ENCODE measurements at regions not wholly inside any gene's neighbourhood (a gene's known extent, or its start where the extent isn't known, plus 50 kb on each side); places are given as distances from the start of the nearest gene placed in this dataset.

DNA sequence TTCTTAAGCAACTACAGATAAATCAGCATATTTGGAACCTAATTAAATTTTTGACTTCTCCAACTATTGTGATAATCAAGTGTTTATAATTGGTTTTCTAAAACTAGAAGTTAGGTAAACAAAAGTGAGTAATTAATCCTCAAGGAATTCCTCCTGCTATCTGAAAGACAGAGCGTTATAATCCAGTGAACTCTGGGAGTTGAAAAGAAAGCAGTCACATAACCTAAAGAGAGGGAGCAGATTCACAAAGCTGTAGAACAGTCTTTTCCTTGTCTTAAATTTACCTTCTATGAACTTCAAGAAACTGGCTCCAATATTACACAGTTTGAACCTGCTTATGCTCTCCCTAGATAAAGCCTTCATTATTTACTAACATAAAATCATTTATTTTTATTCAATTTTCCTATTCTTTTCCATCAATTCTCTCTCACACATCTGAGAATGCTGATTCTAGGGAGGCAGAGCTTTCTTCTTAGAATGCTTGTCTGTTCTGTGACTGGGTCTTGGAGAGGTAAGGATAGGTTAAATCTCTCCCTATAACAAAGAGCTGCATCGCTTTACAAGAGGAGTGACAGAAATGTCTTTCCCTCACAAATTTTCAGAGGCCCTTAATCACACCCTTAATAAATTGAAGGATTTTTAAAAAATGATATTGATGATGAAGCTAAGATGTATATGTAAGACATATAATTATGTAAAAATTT, 132.8 kb downstream of the TUSC7 start:
- no peaks in the 10 kb centered on the region for H3K27me3 ChIP-seq (ENCODE audit: control insufficient read depth in 1 of 2, insufficient read depth in 2 of 2, low read length in 2 of 2)
- H3K27ac ChIP-seq (ENCODE audit: low read depth in 2 of 2, low read length in 1 of 2) = no peak overlapping the region
- H3K9me3 ChIP-seq (ENCODE audit: control insufficient read depth in 2 of 2, insufficient read depth in 1 of 2, low read depth in 1 of 2, low read length in 1 of 2) = no peaks in the 10 kb centered on the region
- H3K4me1 ChIP-seq (ENCODE audit: control insufficient read depth in 2 of 2, insufficient read depth in 2 of 2, low read length in 1 of 2) = no peaks in the 10 kb centered on the region
- no peak overlapping the region for H3K4me3 ChIP-seq (ENCODE audit: low read depth in 1 of 2, low read length in 2 of 2)
- WGBS, 2 donors = 25 to 33% methylated on average over 2 of the region's 2 CpGs
- H3K36me3 ChIP-seq (ENCODE audit: control insufficient read depth in 2 of 2, insufficient read depth in 2 of 2, low read length in 1 of 2) = no peaks in the 10 kb centered on the region

DNA sequence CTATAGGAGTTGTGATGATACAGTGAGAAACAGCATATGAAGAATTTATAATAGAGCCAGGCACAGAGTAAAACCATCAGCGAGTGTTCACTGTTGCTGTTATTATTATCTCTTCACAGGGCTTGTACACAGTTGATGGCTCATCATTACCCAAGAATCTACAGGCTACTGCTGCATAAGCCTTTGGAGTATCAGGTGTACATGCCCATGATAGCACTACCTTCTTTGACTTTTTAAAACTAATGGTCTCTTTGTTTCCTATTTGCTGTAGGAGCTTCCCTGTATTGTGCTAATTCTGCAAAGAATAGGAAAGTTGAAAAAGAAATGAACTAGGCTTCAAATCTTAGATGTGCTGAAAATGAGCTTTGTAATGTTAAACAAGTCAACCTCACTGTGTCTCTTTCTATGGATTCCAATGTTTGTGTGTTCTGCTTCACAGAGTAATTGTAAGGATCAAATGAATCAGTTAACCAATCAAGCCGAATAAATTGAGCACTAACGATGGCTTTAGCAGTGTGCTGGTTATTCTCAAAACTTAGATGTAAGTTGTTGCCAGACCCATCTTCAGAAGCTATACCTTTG, 138.8 kb downstream of the TUSC7 start:
- no peaks in the 10 kb centered on the region for H3K9me3 ChIP-seq (ENCODE audit: control insufficient read depth in 2 of 2, insufficient read depth in 1 of 2, low read depth in 1 of 2, low read length in 1 of 2)
- H3K27me3 ChIP-seq (ENCODE audit: control insufficient read depth in 1 of 2, insufficient read depth in 2 of 2, low read length in 2 of 2) = no peaks in the 10 kb centered on the region
- no peak overlapping the region for H3K27ac ChIP-seq (ENCODE audit: low read depth in 2 of 2, low read length in 1 of 2)
- no peaks in the 10 kb centered on the region for H3K36me3 ChIP-seq (ENCODE audit: control insufficient read depth in 2 of 2, insufficient read depth in 2 of 2, low read length in 1 of 2)
- no peak overlapping the region for H3K4me3 ChIP-seq (ENCODE audit: low read depth in 1 of 2, low read length in 2 of 2)
- WGBS, 2 donors = 74 to 80% methylated on average over 3 of the region's 3 CpGs
- no peaks in the 10 kb centered on the region for H3K4me1 ChIP-seq (ENCODE audit: control insufficient read depth in 2 of 2, insufficient read depth in 2 of 2, low read length in 1 of 2)

DNA sequence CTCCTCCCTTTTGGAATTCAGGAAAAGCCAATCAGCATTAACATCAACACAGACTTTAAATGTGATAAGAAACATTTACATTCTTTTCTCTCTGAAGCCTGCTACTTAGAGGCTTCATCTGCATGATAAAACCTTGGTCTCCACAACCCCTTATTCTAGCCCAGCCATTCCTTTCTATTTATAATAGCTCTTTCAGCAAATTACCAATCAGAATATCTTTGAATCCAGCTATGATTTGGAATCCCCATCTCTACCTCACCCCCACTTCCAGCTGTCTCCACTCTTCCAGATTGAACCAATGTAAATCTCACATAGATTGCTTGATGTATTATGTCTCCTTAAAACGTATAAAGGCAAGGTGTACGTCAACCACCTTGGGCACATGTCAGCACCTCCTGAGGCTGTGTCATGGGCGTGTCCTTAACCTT, 139.7 kb downstream of the TUSC7 start:
- no peaks in the 10 kb centered on the region for H3K27me3 ChIP-seq (ENCODE audit: control insufficient read depth in 1 of 2, insufficient read depth in 2 of 2, low read length in 2 of 2)
- no peaks in the 10 kb centered on the region for H3K36me3 ChIP-seq (ENCODE audit: control insufficient read depth in 2 of 2, insufficient read depth in 2 of 2, low read length in 1 of 2)
- H3K4me3 ChIP-seq (ENCODE audit: low read depth in 1 of 2, low read length in 2 of 2) = no peak overlapping the region
- 52 to 60% methylated on average over 3 of the region's 3 CpGs for WGBS, 2 donors
- no peaks in the 10 kb centered on the region for H3K4me1 ChIP-seq (ENCODE audit: control insufficient read depth in 2 of 2, insufficient read depth in 2 of 2, low read length in 1 of 2)
- no peak overlapping the region for H3K27ac ChIP-seq (ENCODE audit: low read depth in 2 of 2, low read length in 1 of 2)
- no peaks in the 10 kb centered on the region for H3K9me3 ChIP-seq (ENCODE audit: control insufficient read depth in 2 of 2, insufficient read depth in 1 of 2, low read depth in 1 of 2, low read length in 1 of 2)

DNA sequence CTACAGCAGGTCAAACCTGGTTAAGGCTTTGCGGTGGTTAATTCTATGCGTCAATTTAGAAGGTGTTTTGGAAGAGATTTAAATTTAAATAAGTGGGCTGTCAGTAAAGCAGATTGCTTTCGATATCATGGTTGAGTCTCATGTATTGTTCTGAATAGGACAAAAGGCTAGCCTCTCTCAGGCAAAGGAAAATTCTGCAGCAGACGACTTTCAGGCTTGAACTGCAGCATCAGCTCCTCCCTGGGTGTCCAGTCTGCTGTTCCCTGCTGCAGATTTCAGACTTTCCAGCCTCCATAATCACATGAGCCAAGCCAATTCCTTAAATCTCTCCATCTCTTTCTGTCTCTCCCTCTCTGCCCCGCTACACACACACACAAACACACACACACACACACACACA, 143.2 kb downstream of the TUSC7 start:
- Histone ChIP-seq H3K4me1 (ENCODE audit: control insufficient read depth in 2 of 2, insufficient read depth in 2 of 2, low read length in 1 of 2) (no peaks in the 10 kb centered on the region), H3K4me3 (ENCODE audit: low read depth in 1 of 2, low read length in 2 of 2) (no peak overlapping the region), H3K27me3 (ENCODE audit: control insufficient read depth in 1 of 2, insufficient read depth in 2 of 2, low read length in 2 of 2) (no peaks in the 10 kb centered on the region), H3K9me3 (ENCODE audit: control insufficient read depth in 2 of 2, insufficient read depth in 1 of 2, low read depth in 1 of 2, low read length in 1 of 2) (no peaks in the 10 kb centered on the region), H3K36me3 (ENCODE audit: control insufficient read depth in 2 of 2, insufficient read depth in 2 of 2, low read length in 1 of 2) (no peaks in the 10 kb centered on the region), H3K27ac (ENCODE audit: low read depth in 2 of 2, low read length in 1 of 2) (no peak overlapping the region)
- WGBS, 2 donors = 81% methylated on average over 4 to 5 of the region's 5 CpGs

DNA sequence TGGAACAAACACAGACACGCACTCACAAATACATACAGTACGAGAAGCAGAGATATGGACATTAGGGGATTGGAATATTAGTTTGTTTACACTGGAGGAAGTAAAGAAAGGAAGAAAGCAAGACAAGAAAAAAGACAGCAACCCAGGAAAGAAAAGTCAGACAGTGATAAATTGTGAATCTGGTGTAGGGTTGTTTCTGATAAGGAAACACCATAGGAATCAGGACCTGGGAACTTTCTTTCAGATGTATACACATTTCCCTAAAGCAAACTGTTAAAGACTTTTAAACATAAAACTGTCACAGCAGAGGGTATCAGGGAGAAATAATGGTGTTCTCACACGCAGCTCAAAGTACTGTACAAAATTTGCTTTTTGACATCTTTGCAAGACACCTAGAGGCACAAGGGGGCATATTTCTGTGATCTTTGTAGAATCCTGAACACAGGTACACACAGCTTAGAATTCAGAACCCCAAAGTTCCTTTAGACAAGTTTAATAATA, 153.7 kb downstream of the TUSC7 start:
- Histone ChIP-seq H3K27ac (ENCODE audit: low read depth in 2 of 2, low read length in 1 of 2) (no peak overlapping the region), H3K9me3 (ENCODE audit: control insufficient read depth in 2 of 2, insufficient read depth in 1 of 2, low read depth in 1 of 2, low read length in 1 of 2) (no peaks in the 10 kb centered on the region), H3K4me1 (ENCODE audit: control insufficient read depth in 2 of 2, insufficient read depth in 2 of 2, low read length in 1 of 2) (peaks cover 0 to 3% of the 10 kb centered on the region in 2 donors), H3K36me3 (ENCODE audit: control insufficient read depth in 2 of 2, insufficient read depth in 2 of 2, low read length in 1 of 2) (no peaks in the 10 kb centered on the region), H3K4me3 (ENCODE audit: low read depth in 1 of 2, low read length in 2 of 2) (no peak overlapping the region), H3K27me3 (ENCODE audit: control insufficient read depth in 1 of 2, insufficient read depth in 2 of 2, low read length in 2 of 2) (no peaks in the 10 kb centered on the region)
- WGBS, 2 donors = 50 to 51% methylated on average over 3 of the region's 3 CpGs

DNA sequence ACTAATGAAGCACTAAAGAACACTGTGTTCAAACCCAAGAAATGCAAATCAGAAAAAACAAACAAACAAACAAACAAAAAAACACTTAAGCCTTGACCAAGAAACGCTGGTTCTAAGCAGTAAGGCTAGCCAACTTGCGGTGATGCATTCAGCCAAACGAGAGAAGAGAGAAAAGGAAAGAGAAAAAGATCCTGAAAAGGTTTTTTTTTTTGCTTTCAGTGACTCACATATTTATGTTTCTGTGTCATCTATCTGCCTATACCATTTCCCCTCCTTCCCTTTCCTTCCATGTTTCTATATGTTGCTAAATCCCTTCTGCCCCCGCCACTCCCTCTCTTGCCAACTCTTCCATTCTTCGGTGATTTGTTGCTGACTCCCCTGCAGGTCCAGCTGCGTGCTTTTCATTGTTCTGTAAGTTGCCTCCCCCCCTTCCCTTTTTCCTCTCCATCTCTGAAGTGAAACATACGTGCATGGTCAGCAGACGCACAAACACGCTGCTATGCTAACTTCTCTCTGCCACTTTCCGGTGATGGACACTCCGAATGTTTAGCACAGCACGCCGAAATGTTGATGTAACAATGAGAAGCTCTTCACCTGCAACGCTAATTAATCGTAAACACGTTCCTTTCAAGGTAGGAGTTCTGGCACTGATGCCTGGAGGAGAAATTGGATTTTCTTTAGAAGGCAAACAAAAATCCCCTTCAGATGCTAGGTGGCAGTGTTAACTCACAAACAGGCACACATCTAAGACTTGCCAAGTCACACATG, 154.4 kb downstream of the TUSC7 start:
- peaks cover 0 to 3% of the 10 kb centered on the region in 2 donors for H3K4me1 ChIP-seq (ENCODE audit: control insufficient read depth in 2 of 2, insufficient read depth in 2 of 2, low read length in 1 of 2)
- H3K4me3 ChIP-seq (ENCODE audit: low read depth in 1 of 2, low read length in 2 of 2) = peak overlapping the region; percentile 8 to 11
- H3K27ac ChIP-seq (ENCODE audit: low read depth in 2 of 2, low read length in 1 of 2) = no peak overlapping the region
- H3K27me3 ChIP-seq (ENCODE audit: control insufficient read depth in 1 of 2, insufficient read depth in 2 of 2, low read length in 2 of 2) = no peaks in the 10 kb centered on the region
- H3K36me3 ChIP-seq (ENCODE audit: control insufficient read depth in 2 of 2, insufficient read depth in 2 of 2, low read length in 1 of 2) = no peaks in the 10 kb centered on the region
- 5 to 8% methylated on average over 16 of the region's 16 CpGs for WGBS, 2 donors
- no peaks in the 10 kb centered on the region for H3K9me3 ChIP-seq (ENCODE audit: control insufficient read depth in 2 of 2, insufficient read depth in 1 of 2, low read depth in 1 of 2, low read length in 1 of 2)

DNA sequence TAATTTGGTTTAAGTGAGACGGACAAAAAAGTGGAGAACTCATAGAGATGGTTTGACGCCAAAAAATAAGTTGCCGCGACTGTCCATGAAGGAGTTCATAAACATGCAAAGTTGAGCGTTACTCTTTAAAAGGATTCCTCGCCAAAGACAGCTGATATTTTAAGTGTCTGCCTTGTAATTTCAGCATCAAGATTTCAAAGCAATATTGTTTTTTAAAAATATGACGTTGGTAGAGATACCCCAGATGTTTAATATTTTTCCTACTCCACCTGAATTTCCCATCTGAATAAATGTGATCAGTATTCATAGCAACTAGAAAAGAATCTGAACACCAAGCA, 155.0 kb downstream of the TUSC7 start:
- no peak overlapping the region for H3K4me3 ChIP-seq (ENCODE audit: low read depth in 1 of 2, low read length in 2 of 2)

DNA sequence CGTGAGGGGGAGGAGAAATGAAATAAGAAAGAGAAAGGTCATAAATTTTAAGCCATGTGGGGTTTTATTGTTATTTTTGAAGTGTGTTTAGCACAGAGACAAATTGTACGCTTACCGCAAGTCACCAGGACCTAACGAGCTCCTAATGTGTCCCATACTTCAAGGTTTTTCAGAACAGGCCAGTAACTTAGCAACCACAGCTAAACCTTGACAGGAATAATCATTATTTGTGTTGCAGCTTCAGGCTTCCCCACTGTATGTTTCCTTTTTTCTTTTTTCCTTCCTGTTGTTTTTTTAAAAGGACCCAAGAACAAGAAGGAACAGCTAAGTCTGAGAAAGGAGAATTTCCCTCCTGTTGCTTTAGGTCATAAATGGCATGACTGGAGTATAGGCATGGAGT, 160.8 kb downstream of the TUSC7 start:
- H3K36me3 ChIP-seq (ENCODE audit: control insufficient read depth in 2 of 2, insufficient read depth in 2 of 2, low read length in 1 of 2) = no peaks in the 10 kb centered on the region
- H3K4me1 ChIP-seq (ENCODE audit: control insufficient read depth in 2 of 2, insufficient read depth in 2 of 2, low read length in 1 of 2) = no peaks in the 10 kb centered on the region
- H3K4me3 ChIP-seq (ENCODE audit: low read depth in 1 of 2, low read length in 2 of 2) = no peak overlapping the region
- no peaks in the 10 kb centered on the region for H3K9me3 ChIP-seq (ENCODE audit: control insufficient read depth in 2 of 2, insufficient read depth in 1 of 2, low read depth in 1 of 2, low read length in 1 of 2)
- no peak overlapping the region for H3K27ac ChIP-seq (ENCODE audit: low read depth in 2 of 2, low read length in 1 of 2)
- 68 to 75% methylated on average over 4 of the region's 4 CpGs for WGBS, 2 donors
- no peaks in the 10 kb centered on the region for H3K27me3 ChIP-seq (ENCODE audit: control insufficient read depth in 1 of 2, insufficient read depth in 2 of 2, low read length in 2 of 2)

More for the DNA sequence above, 155.0 kb downstream of the TUSC7 start:
- Histone ChIP-seq H3K27me3 (ENCODE audit: control insufficient read depth in 1 of 2, insufficient read depth in 2 of 2, low read length in 2 of 2) (no peaks in the 10 kb centered on the region), H3K4me1 (ENCODE audit: control insufficient read depth in 2 of 2, insufficient read depth in 2 of 2, low read length in 1 of 2) (peaks cover 0 to 3% of the 10 kb centered on the region in 2 donors), H3K9me3 (ENCODE audit: control insufficient read depth in 2 of 2, insufficient read depth in 1 of 2, low read depth in 1 of 2, low read length in 1 of 2) (no peaks in the 10 kb centered on the region), H3K36me3 (ENCODE audit: control insufficient read depth in 2 of 2, insufficient read depth in 2 of 2, low read length in 1 of 2) (no peaks in the 10 kb centered on the region), H3K27ac (ENCODE audit: low read depth in 2 of 2, low read length in 1 of 2) (no peak overlapping the region)
- 16 to 19% methylated on average over 7 of the region's 7 CpGs for WGBS, 2 donors

DNA sequence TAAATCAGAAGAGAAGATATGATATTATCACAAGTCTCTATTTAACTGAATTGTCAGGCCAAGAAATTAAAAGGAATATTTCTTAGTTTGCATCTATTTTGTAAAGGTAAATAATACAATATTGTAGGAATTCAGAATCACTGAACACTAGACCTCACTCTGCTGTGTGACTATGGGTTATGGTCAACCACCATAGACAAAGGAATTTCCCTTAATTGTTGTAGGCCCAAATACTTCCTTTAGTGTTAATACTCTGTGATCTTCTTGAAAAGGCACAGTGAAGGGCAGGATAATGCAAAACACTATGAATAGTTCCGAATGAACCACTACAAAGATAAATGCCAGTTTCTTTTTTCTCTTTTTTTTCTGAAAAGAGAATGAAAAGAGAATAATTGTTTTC, 162.3 kb downstream of the TUSC7 start:
- H3K27ac ChIP-seq (ENCODE audit: low read depth in 2 of 2, low read length in 1 of 2) = no peak overlapping the region
- WGBS, 2 donors = 78 to 95% methylated on average over 1 of the region's 1 CpG
- H3K36me3 ChIP-seq (ENCODE audit: control insufficient read depth in 2 of 2, insufficient read depth in 2 of 2, low read length in 1 of 2) = no peaks in the 10 kb centered on the region
- no peaks in the 10 kb centered on the region for H3K4me1 ChIP-seq (ENCODE audit: control insufficient read depth in 2 of 2, insufficient read depth in 2 of 2, low read length in 1 of 2)
- no peaks in the 10 kb centered on the region for H3K9me3 ChIP-seq (ENCODE audit: control insufficient read depth in 2 of 2, insufficient read depth in 1 of 2, low read depth in 1 of 2, low read length in 1 of 2)
- H3K27me3 ChIP-seq (ENCODE audit: control insufficient read depth in 1 of 2, insufficient read depth in 2 of 2, low read length in 2 of 2) = no peaks in the 10 kb centered on the region
- H3K4me3 ChIP-seq (ENCODE audit: low read depth in 1 of 2, low read length in 2 of 2) = no peak overlapping the region

All from esophagus (tissue), 2 donors.